KMS-11 (cell line): ENCODE measurements at regions not wholly inside any gene's neighbourhood (a gene's known extent, or its start where the extent isn't known, plus 50 kb on each side); places are given as distances from the start of the nearest gene placed in this dataset.

Source experiments
- H2AFZ ChIP-seq: fragments of 200-600 bp; sonication (generic); 2 replicates; pipeline ENCODE4 v1.6.1; 2016; ENCODE audit warnings: antibody characterized with exemption, mixed run types, low read depth
- H3K27ac ChIP-seq: fragments of 200-600 bp; sonication (generic); 2 replicates; pipeline ENCODE4 v1.6.1; 2016; ENCODE audit warnings: mild to moderate bottlenecking, mixed run types
- H3K27me3 ChIP-seq: fragments of 200-600 bp; sonication (generic); 2 replicates; pipeline ENCODE4 v1.6.1; 2017; ENCODE audit warnings: mild to moderate bottlenecking, low read depth, mixed run types, moderate library complexity; ENCODE audit not compliant: insufficient read depth
- H3K36me3 ChIP-seq: fragments of 200-600 bp; sonication (generic); 2 replicates; pipeline ENCODE4 v1.6.1; 2017; ENCODE audit warnings: mild to moderate bottlenecking, mixed run types; ENCODE audit not compliant: insufficient read depth
- H3K4me1 ChIP-seq: fragments of 200-600 bp; sonication (generic); 2 replicates; pipeline ENCODE4 v1.6.1; 2016; ENCODE audit warnings: mild to moderate bottlenecking, low read depth, mixed run types; ENCODE audit not compliant: poor library complexity, severe bottlenecking
- H3K4me2 ChIP-seq: fragments of 200-600 bp; sonication (generic); 2 replicates; pipeline ENCODE4 v1.7.0; 2016; ENCODE audit warnings: mild to moderate bottlenecking, mixed run types
- H3K4me3 ChIP-seq: fragments of 200-600 bp; sonication (generic); IDR thresholded peaks from 2 replicates; pipeline ENCODE4 v1.6.1; 2017; ENCODE audit warnings: low read depth, low read length, mixed read lengths; ENCODE audit not compliant: insufficient read depth
- H3K79me2 ChIP-seq: fragments of 200-600 bp; sonication (generic); 2 replicates; pipeline ENCODE4 v1.6.1; 2016; ENCODE audit warnings: low read depth, mixed run types; ENCODE audit not compliant: insufficient read depth
- H3K9ac ChIP-seq: fragments of 200-600 bp; sonication (generic); 2 replicates; pipeline ENCODE4 v1.6.1; 2016; ENCODE audit warnings: mild to moderate bottlenecking, mixed run types
- H4K20me1 ChIP-seq: fragments of 200-600 bp; sonication (generic); 2 replicates; pipeline ENCODE4 v1.6.1; 2016; ENCODE audit warnings: mild to moderate bottlenecking, mixed run types; ENCODE audit not compliant: insufficient read depth
- CTCF ChIP-seq: fragments of 200-600 bp; sonication (generic); conservative IDR thresholded peaks from 2 replicates; pipeline ENCODE4 v1.6.1; 2017; ENCODE audit warnings: low read depth, mild to moderate bottlenecking, antibody characterized with exemption, low read length, moderate library complexity, mixed read lengths

- H3K27me3 ChIP-seq: no peaks in the 10 kb centered on the region
- H3K4me2 ChIP-seq: no peak overlapping the region
- no peak overlapping the region for H3K4me3 ChIP-seq
- no peak overlapping the region for H3K9ac ChIP-seq
- no peaks in the 10 kb centered on the region for H3K36me3 ChIP-seq
- no peaks in the 10 kb centered on the region for H4K20me1 ChIP-seq
- TF ChIP-seq CTCF: no peak
- H3K27ac ChIP-seq: no peak overlapping the region
- no peak overlapping the region for H2AFZ ChIP-seq
- H3K79me2 ChIP-seq: no peaks in the 10 kb centered on the region
- no peaks in the 10 kb centered on the region for H3K4me1 ChIP-seq
Observed at GRCh38 chr4:171727185-171727584, 86.0 kb upstream of the GALNTL6 start.

GRCh38 chr4:171721937-171722336 is 91.3 kb upstream of the GALNTL6 start:
- H3K79me2 ChIP-seq: no peaks in the 10 kb centered on the region
- H2AFZ ChIP-seq: no peak overlapping the region
- no peaks in the 10 kb centered on the region for H3K36me3 ChIP-seq
- H4K20me1 ChIP-seq: no peaks in the 10 kb centered on the region
- H3K4me1 ChIP-seq: no peaks in the 10 kb centered on the region
- no peak overlapping the region for H3K27ac ChIP-seq
- no peak overlapping the region for H3K9ac ChIP-seq
- H3K4me3 ChIP-seq: no peak overlapping the region
- H3K4me2 ChIP-seq: no peak overlapping the region
- H3K27me3 ChIP-seq: no peaks in the 10 kb centered on the region
- TF ChIP-seq CTCF: no peak

- H3K4me3 ChIP-seq: no peak overlapping the region
- H2AFZ ChIP-seq: no peak overlapping the region
- no peak overlapping the region for H3K9ac ChIP-seq
- no peak overlapping the region for H3K27ac ChIP-seq
- no peak for TF ChIP-seq CTCF
- no peak overlapping the region for H3K4me2 ChIP-seq
- H3K79me2 ChIP-seq: no peaks in the 10 kb centered on the region
- no peaks in the 10 kb centered on the region for H3K36me3 ChIP-seq
- no peaks in the 10 kb centered on the region for H3K27me3 ChIP-seq
- H3K4me1 ChIP-seq: no peaks in the 10 kb centered on the region
- no peaks in the 10 kb centered on the region for H4K20me1 ChIP-seq
Observed at GRCh38 chr4:171719691-171720090, 93.5 kb upstream of the GALNTL6 start.

GRCh38 chr4:171718665-171719064 is 94.5 kb upstream of the GALNTL6 start:
- no peaks in the 10 kb centered on the region for H4K20me1 ChIP-seq
- no peak overlapping the region for H3K4me3 ChIP-seq
- H3K79me2 ChIP-seq: no peaks in the 10 kb centered on the region
- no peak overlapping the region for H2AFZ ChIP-seq
- H3K27me3 ChIP-seq: no peaks in the 10 kb centered on the region
- TF ChIP-seq CTCF: no peak
- H3K27ac ChIP-seq: no peak overlapping the region
- no peaks in the 10 kb centered on the region for H3K4me1 ChIP-seq
- no peak overlapping the region for H3K4me2 ChIP-seq
- no peak overlapping the region for H3K9ac ChIP-seq
- H3K36me3 ChIP-seq: no peaks in the 10 kb centered on the region

GRCh38 chr4:171718069-171718468 is 95.1 kb upstream of the GALNTL6 start:
- Histone ChIP-seq H3K27ac (no peak overlapping the region), H3K4me3 (no peak overlapping the region), H3K4me1 (no peaks in the 10 kb centered on the region), H3K79me2 (no peaks in the 10 kb centered on the region), H4K20me1 (no peaks in the 10 kb centered on the region), H3K27me3 (no peaks in the 10 kb centered on the region), H3K9ac (no peak overlapping the region), H2AFZ (no peak overlapping the region), H3K36me3 (no peaks in the 10 kb centered on the region), H3K4me2 (no peak overlapping the region)
- no peak for TF ChIP-seq CTCF
